Glutamatergic neuron (in vitro differentiated cells): ENCODE measurements at regions not wholly inside any gene's neighbourhood (a gene's known extent, or its start where the extent isn't known, plus 50 kb on each side); places are given as distances from the start of the nearest gene placed in this dataset.

ENCODE experiments used
- DNase-seq: peaks from one replicate; pipeline ENCODE4 v3.0.0; 2022
- H3K27ac Mint-ChIP-seq: one replicate; pipeline ENCODE4 v1.8.0; 2020; ENCODE audit warnings: mild to moderate bottlenecking, mixed read lengths, inconsistent platforms; ENCODE audit not compliant: unreplicated experiment
- H3K27me3 Mint-ChIP-seq: one replicate; pipeline ENCODE4 v1.8.0; 2020; ENCODE audit warnings: mild to moderate bottlenecking, moderate library complexity, mixed read lengths, inconsistent platforms; ENCODE audit not compliant: unreplicated experiment
- H3K36me3 Mint-ChIP-seq: one replicate; pipeline ENCODE4 v1.8.0; 2020; ENCODE audit warnings: mild to moderate bottlenecking, mixed read lengths, inconsistent platforms; ENCODE audit not compliant: unreplicated experiment
- H3K4me1 Mint-ChIP-seq: one replicate; pipeline ENCODE4 v1.8.0; 2020; ENCODE audit warnings: mild to moderate bottlenecking, low read depth, mixed read lengths, inconsistent platforms; ENCODE audit not compliant: unreplicated experiment
- H3K4me3 Mint-ChIP-seq: one replicate; pipeline ENCODE4 v1.8.0; 2020; ENCODE audit warnings: mild to moderate bottlenecking, mixed read lengths, inconsistent platforms; ENCODE audit not compliant: unreplicated experiment
- H3K9me3 Mint-ChIP-seq: one replicate; pipeline ENCODE4 v1.8.0; 2020; ENCODE audit warnings: mild to moderate bottlenecking, moderate library complexity, mixed read lengths, inconsistent platforms; ENCODE audit not compliant: unreplicated experiment
- CTCF ChIP-seq: fragments of 200-600 bp; sonication (generic); IDR thresholded peaks from one replicate; pipeline ENCODE4 v1.5.0; 2021; ENCODE audit not compliant: partially characterized antibody, unreplicated experiment

GRCh38 chr14:71214241-71214640 lies 307.0 kb downstream of the PCNX1 start:
- peaks cover 7% of the 10 kb centered on the region for H3K4me1 Mint-ChIP-seq
- DNase-seq = no peak
- TF ChIP-seq CTCF = no peak
- H3K27me3 Mint-ChIP-seq = peaks cover 2% of the 10 kb centered on the region
- no peak overlapping the region for H3K4me3 Mint-ChIP-seq
- H3K36me3 Mint-ChIP-seq = no peaks in the 10 kb centered on the region
- H3K9me3 Mint-ChIP-seq = peaks cover 1% of the 10 kb centered on the region
- H3K27ac Mint-ChIP-seq = no peak overlapping the region

- Mint-ChIP-seq H3K4me1 (no peaks in the 10 kb centered on the region), H3K9me3 (peaks cover 2% of the 10 kb centered on the region), H3K27ac (no peak overlapping the region), H3K36me3 (no peaks in the 10 kb centered on the region), H3K27me3 (no peaks in the 10 kb centered on the region), H3K4me3 (no peak overlapping the region)
- no peak for DNase-seq
- no peak for TF ChIP-seq CTCF
These were observed 313.2 kb downstream of the PCNX1 start for GRCh38 chr14:71220462-71220861.

GRCh38 chr14:71221119-71221518 lies 313.9 kb downstream of the PCNX1 start:
- H3K36me3 Mint-ChIP-seq = no peaks in the 10 kb centered on the region
- peaks cover 2% of the 10 kb centered on the region for H3K9me3 Mint-ChIP-seq
- DNase-seq = no peak
- H3K27ac Mint-ChIP-seq = no peak overlapping the region
- no peaks in the 10 kb centered on the region for H3K27me3 Mint-ChIP-seq
- H3K4me3 Mint-ChIP-seq = no peak overlapping the region
- H3K4me1 Mint-ChIP-seq = no peaks in the 10 kb centered on the region
- no peak for TF ChIP-seq CTCF

- TF ChIP-seq CTCF = no peak
- Mint-ChIP-seq H3K27ac (no peak overlapping the region), H3K27me3 (no peaks in the 10 kb centered on the region), H3K4me1 (no peaks in the 10 kb centered on the region), H3K36me3 (no peaks in the 10 kb centered on the region), H3K9me3 (peaks cover 2% of the 10 kb centered on the region), H3K4me3 (no peak overlapping the region)
- no peak for DNase-seq
These were observed 317.9 kb downstream of the PCNX1 start for GRCh38 chr14:71225113-71225512.

- DNase-seq = no peak
- TF ChIP-seq CTCF = no peak
- no peak overlapping the region for H3K27ac Mint-ChIP-seq
- no peaks in the 10 kb centered on the region for H3K4me1 Mint-ChIP-seq
- H3K36me3 Mint-ChIP-seq = no peaks in the 10 kb centered on the region
- peaks cover 2% of the 10 kb centered on the region for H3K9me3 Mint-ChIP-seq
- peaks cover 2% of the 10 kb centered on the region for H3K27me3 Mint-ChIP-seq
- H3K4me3 Mint-ChIP-seq = no peak overlapping the region
These were observed 321.5 kb downstream of the PCNX1 start for GRCh38 chr14:71228711-71229110.
